A549 (cell line): ENCODE measurements at regions not wholly inside any gene's neighbourhood (a gene's known extent, or its start where the extent isn't known, plus 50 kb on each side); places are given as distances from the start of the nearest gene placed in this dataset.

ENCODE experiments used
- ATAC-seq, 2 experiments: fragments of 200-7000 bp in 1 of 2; fragments of >200 bp in 1 of 2; cut with Nextera tagmentation in 1 of 2; cut with Tn5 transposase in 1 of 2; 3 replicates each; pipeline versions ENCODE4 v1.8.0 to v1.9.1; 2018 to 2020; ENCODE audit warnings: mild to moderate bottlenecking in 1 of 2, moderate library complexity in 1 of 2
- CTCF ChIA-PET: fragments of 300-600 bp; sonication (Branson Sonifier 250); formaldehyde crosslinking; extraction: SDS; loops from one replicate; lab custom pipeline; 2021; ENCODE audit warnings: antibody characterized with exemption, inconsistent platforms; lab: Yijun Ruan, JAX
- POLR2A ChIA-PET: fragments of 350-600 bp; formaldehyde crosslinking; extraction: SDS; loops from one replicate; lab custom pipeline; 2021; ENCODE audit warnings: antibody characterized with exemption, inconsistent platforms; lab: Yijun Ruan, JAX
- DNase-seq, 2 experiments: peaks; one replicate each; pipeline versions ENCODE4 v3.0.0 to v3.0.0-alpha.2; 2011 to 2016; ENCODE audit warnings: low read depth in 1 of 2, low spot score in 1 of 2
- FAIRE-seq: peaks from 2 replicates; lab custom pipeline; 2011; peaks lifted over from hg19 to GRCh38; lab: Jason Lieb, UNC
- H3K27ac ChIP-seq, 2 experiments: fragments of >200 bp; sonication (Bioruptor Twin); formaldehyde crosslinking; 3 replicates each; pipeline ENCODE4 v1.5.1; 2016 to 2017
- H3K4me1 ChIP-seq: fragments of >200 bp; sonication (Bioruptor Twin); formaldehyde crosslinking; 3 replicates; pipeline ENCODE4 v1.6.1; 2016
- H3K4me2 ChIP-seq: fragments of >200 bp; sonication (Bioruptor Twin); formaldehyde crosslinking; 3 replicates; pipeline ENCODE4 v1.6.1; 2016
- H3K4me3 ChIP-seq: fragments of >200 bp; sonication (Bioruptor Twin); formaldehyde crosslinking; 3 replicates; pipeline ENCODE4 v1.5.1; 2016
- H3K9me3 ChIP-seq: fragments of >200 bp; sonication (Bioruptor Twin); formaldehyde crosslinking; 3 replicates; pipeline ENCODE4 v1.6.1; 2016
- BHLHE40 ChIP-seq: IDR thresholded peaks from 2 replicates; pipeline ENCODE4 v1.6.1; 2012; ENCODE audit warnings: low read depth, low read length, inconsistent platforms
- CBX8 ChIP-seq: fragments of 200-600 bp; sonication (generic); IDR thresholded peaks from 2 replicates; pipeline ENCODE4 v1.6.1; 2016
- CHD4 ChIP-seq: fragments of 200-600 bp; sonication (generic); IDR thresholded peaks from 2 replicates; pipeline ENCODE4 v1.6.1; 2016; ENCODE audit warnings: antibody characterized with exemption, mild to moderate bottlenecking, borderline replicate concordance
- EHF ChIP-seq: fragments of 250-450 bp; sonication (Bioruptor Pico); IDR thresholded peaks from 2 replicates; pipeline ENCODE4 v1.5.0; 2020; ENCODE audit warnings: mild to moderate bottlenecking
- ESRRA ChIP-seq: fragments of 150-350 bp; IDR thresholded peaks from 2 replicates; pipeline ENCODE4 v1.6.1; 2014; ENCODE audit warnings: mild to moderate bottlenecking, low read length, borderline replicate concordance
- FOSB ChIP-seq: fragments of 250-450 bp; sonication (Bioruptor Pico); IDR thresholded peaks from 2 replicates; pipeline ENCODE4 v1.5.0; 2020; ENCODE audit warnings: mild to moderate bottlenecking, moderate library complexity
- FOXS1 ChIP-seq: fragments of 250-450 bp; sonication (Bioruptor Pico); IDR thresholded peaks from 2 replicates; pipeline ENCODE4 v1.5.0; 2020; ENCODE audit warnings: mild to moderate bottlenecking, moderate library complexity
- GATA3 ChIP-seq: IDR thresholded peaks from 2 replicates; pipeline ENCODE4 v1.6.1; 2012; ENCODE audit warnings: borderline replicate concordance
- HDAC2 ChIP-seq: fragments of 200-600 bp; sonication (generic); IDR thresholded peaks from 2 replicates; pipeline ENCODE4 v1.6.1; 2016
- HOXB5 ChIP-seq: fragments of 250-450 bp; sonication (Bioruptor Pico); IDR thresholded peaks from 2 replicates; pipeline ENCODE4 v1.5.0; 2020; ENCODE audit warnings: mild to moderate bottlenecking, moderate library complexity
- MAFK ChIP-seq: fragments of 450-650 bp; IDR thresholded peaks from 2 replicates; pipeline ENCODE4 v1.6.1; 2014; ENCODE audit not compliant: partially characterized antibody
- MAZ ChIP-seq: fragments of 150-350 bp; IDR thresholded peaks from 2 replicates; pipeline ENCODE4 v1.6.1; 2014; ENCODE audit warnings: antibody characterized with exemption, low read depth, low read length, borderline replicate concordance
- MYC ChIP-seq: IDR thresholded peaks from 2 replicates; pipeline ENCODE4 v1.6.1; 2012; ENCODE audit warnings: mild to moderate bottlenecking, inconsistent platforms, low read length, improper control_type of control experiment, borderline replicate concordance
- NPAS2 ChIP-seq: fragments of 250-450 bp; sonication (Bioruptor Pico); IDR thresholded peaks from 2 replicates; pipeline ENCODE4 v1.8.0; 2022; ENCODE audit warnings: mild to moderate bottlenecking, moderate library complexity, borderline replicate concordance
- NR3C1 ChIP-seq: fragments of >200 bp; sonication (Bioruptor Twin); formaldehyde crosslinking; IDR thresholded peaks from 3 replicates; pipeline ENCODE4 v1.6.1; 2017
- POLR2AphosphoS2 ChIP-seq: conservative IDR thresholded peaks from 2 replicates; pipeline ENCODE4 v1.6.1; 2012; ENCODE audit warnings: low read length, improper control_type of control experiment, inconsistent platforms
- RAD21 ChIP-seq, 2 experiments: fragments of >200 bp in 1 of 2; sonication (Bioruptor Twin) in 1 of 2; formaldehyde crosslinking in 1 of 2; IDR thresholded peaks in 1 of 2; conservative IDR thresholded peaks in 1 of 2; 2 replicates in 1 of 2; 3 replicates in 1 of 2; pipeline ENCODE4 v1.6.1; 2012 to 2018; ENCODE audit warnings: inconsistent platforms in 1 of 2
- RARB ChIP-seq: fragments of 250-450 bp; sonication (Bioruptor Pico); IDR thresholded peaks from 2 replicates; pipeline ENCODE4 v1.8.0; 2021; ENCODE audit warnings: mild to moderate bottlenecking, moderate library complexity
- SREBF2 ChIP-seq: fragments of 450-650 bp; IDR thresholded peaks from 2 replicates; pipeline ENCODE4 v1.6.1; 2014; ENCODE audit warnings: mild to moderate bottlenecking, moderate library complexity
- TP53 ChIP-seq: fragments of 250-450 bp; sonication (Bioruptor Pico); IDR thresholded peaks from 2 replicates; pipeline ENCODE4 v1.5.0; 2021; ENCODE audit warnings: mild to moderate bottlenecking, moderate library complexity
- ZSCAN20 ChIP-seq: fragments of 250-450 bp; sonication (Bioruptor Pico); IDR thresholded peaks from 2 replicates; pipeline ENCODE4 v1.8.0; 2022; ENCODE audit warnings: mild to moderate bottlenecking, moderate library complexity
- WGBS: methylation state at CpG from one replicate; pipeline ENCODE4 v1.1.6; 2017; ENCODE audit errors: missing lambda C conversion rate; 5-methylcytosine and 5-hydroxymethylcytosine counted together
- TF ChIP-seq, protein P1 (sequence below): IDR thresholded peaks from 2 replicates; pipeline ENCODE4 v1.6.1; 2012; ENCODE audit warnings: low read depth, borderline replicate concordance
- TF ChIP-seq, protein P2 (sequence below): fragments of >200 bp; sonication (Bioruptor Twin); formaldehyde crosslinking; IDR thresholded peaks from 3 replicates; pipeline ENCODE4 v1.5.1; 2016
- TF ChIP-seq, protein P3 (sequence below): fragments of 150-350 bp; IDR thresholded peaks from 2 replicates; pipeline ENCODE4 v1.6.1; 2014; ENCODE audit warnings: low read depth, mild to moderate bottlenecking, low read length
- TF ChIP-seq, protein P4 (sequence below): IDR thresholded peaks from 2 replicates; pipeline ENCODE4 v1.6.1; 2012
- TF ChIP-seq, protein P5 (sequence below): fragments of 250-450 bp; sonication (Bioruptor Pico); IDR thresholded peaks from 2 replicates; pipeline ENCODE4 v1.5.0; 2021; ENCODE audit warnings: mild to moderate bottlenecking, moderate library complexity, borderline replicate concordance
- TF ChIP-seq, protein P6 (sequence below): fragments of 250-450 bp; sonication (Bioruptor Pico); IDR thresholded peaks from 2 replicates; pipeline ENCODE4 v1.5.0; 2020; ENCODE audit warnings: low read depth, mild to moderate bottlenecking, moderate library complexity

DNA sequence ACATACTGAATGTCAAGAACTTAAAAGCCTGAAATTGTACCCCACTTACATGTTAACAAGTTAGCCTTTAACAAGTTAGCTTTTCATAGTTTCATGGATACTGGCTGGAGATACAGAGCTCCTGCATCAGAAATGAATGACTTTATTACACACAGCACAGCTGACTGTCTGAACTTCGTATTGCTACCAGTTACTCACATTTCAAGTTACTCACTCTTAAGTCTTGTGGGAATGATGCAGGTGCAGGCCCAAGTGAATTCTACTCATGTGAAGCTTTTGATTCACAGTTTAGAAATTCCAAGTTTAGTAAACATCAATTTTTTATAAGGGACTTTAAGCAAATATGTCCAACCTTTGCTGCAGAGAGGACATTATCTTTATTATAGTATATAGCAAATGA, 762.2 kb upstream of the PRR20A start:
- Histone ChIP-seq H3K4me2 (no peak overlapping the region), H3K4me1 (no peaks in the 10 kb centered on the region), H3K4me3 (no peak overlapping the region), H3K9me3 (no peaks in the 10 kb centered on the region), H3K27ac (no peak overlapping the region)
- no peak for ATAC-seq
- FAIRE-seq: no peak
- DNase-seq: no peak
- POLR2A ChIA-PET: no interaction called here
- 0% methylated on average over 1 of the region's 1 CpG for WGBS
- CTCF ChIA-PET: no interaction called here
- no peak for TF ChIP-seq MAZ
- TF ChIP-seq HOXB5 (CRISPR knock-in tag): no peak
- no peak for TF ChIP-seq POLR2AphosphoS2
- no peak for TF ChIP-seq CHD4
- TF ChIP-seq FOSB: no peak
- TF ChIP-seq HDAC2: no peak
- TF ChIP-seq ZSCAN20 (CRISPR knock-in tag): no peak
- no peak for TF ChIP-seq RAD21 (conservative IDR thresholded peaks at IDR 0.05 in 1 of 2, IDR thresholded peaks at IDR 0.05 in 1 of 2)
- no peak for TF ChIP-seq FOXS1 (CRISPR knock-in tag)
- TF ChIP-seq NR3C1: no peak
- no peak for TF ChIP-seq SREBF2
- TF ChIP-seq, protein P1, sequence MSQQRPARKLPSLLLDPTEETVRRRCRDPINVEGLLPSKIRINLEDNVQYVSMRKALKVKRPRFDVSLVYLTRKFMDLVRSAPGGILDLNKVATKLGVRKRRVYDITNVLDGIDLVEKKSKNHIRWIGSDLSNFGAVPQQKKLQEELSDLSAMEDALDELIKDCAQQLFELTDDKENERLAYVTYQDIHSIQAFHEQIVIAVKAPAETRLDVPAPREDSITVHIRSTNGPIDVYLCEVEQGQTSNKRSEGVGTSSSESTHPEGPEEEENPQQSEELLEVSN: no peak
- no peak for TF ChIP-seq BHLHE40
- no peak for TF ChIP-seq MYC
- no peak for TF ChIP-seq RARB (CRISPR knock-in tag)
- TF ChIP-seq ESRRA: no peak
- TF ChIP-seq, protein P2, sequence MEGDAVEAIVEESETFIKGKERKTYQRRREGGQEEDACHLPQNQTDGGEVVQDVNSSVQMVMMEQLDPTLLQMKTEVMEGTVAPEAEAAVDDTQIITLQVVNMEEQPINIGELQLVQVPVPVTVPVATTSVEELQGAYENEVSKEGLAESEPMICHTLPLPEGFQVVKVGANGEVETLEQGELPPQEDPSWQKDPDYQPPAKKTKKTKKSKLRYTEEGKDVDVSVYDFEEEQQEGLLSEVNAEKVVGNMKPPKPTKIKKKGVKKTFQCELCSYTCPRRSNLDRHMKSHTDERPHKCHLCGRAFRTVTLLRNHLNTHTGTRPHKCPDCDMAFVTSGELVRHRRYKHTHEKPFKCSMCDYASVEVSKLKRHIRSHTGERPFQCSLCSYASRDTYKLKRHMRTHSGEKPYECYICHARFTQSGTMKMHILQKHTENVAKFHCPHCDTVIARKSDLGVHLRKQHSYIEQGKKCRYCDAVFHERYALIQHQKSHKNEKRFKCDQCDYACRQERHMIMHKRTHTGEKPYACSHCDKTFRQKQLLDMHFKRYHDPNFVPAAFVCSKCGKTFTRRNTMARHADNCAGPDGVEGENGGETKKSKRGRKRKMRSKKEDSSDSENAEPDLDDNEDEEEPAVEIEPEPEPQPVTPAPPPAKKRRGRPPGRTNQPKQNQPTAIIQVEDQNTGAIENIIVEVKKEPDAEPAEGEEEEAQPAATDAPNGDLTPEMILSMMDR: no peak
- TF ChIP-seq, protein P3, sequence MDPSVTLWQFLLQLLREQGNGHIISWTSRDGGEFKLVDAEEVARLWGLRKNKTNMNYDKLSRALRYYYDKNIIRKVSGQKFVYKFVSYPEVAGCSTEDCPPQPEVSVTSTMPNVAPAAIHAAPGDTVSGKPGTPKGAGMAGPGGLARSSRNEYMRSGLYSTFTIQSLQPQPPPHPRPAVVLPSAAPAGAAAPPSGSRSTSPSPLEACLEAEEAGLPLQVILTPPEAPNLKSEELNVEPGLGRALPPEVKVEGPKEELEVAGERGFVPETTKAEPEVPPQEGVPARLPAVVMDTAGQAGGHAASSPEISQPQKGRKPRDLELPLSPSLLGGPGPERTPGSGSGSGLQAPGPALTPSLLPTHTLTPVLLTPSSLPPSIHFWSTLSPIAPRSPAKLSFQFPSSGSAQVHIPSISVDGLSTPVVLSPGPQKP: no peak
- TF ChIP-seq NPAS2 (CRISPR knock-in tag): no peak
- no peak for TF ChIP-seq CBX8

DNA sequence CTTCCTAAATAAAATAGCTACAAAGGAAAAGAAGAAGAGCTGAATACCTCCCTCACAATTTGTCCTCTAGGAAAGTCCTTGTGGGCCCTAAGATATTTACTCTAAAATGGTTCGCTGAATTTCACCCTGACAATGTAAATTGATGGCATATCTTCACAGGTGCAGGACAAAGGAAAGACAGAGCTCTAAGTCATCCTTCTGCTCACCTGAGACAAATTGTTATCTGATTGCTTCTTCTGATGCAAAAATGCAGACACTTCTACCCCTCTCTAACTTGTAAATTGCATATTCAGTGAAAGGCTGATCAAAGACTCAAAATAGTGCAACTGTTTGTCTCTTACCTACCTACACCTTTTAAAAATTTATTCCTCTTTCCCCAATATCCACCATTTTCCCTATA, 747.2 kb upstream of the PRR20A start:
- Histone ChIP-seq H3K4me3 (no peak overlapping the region), H3K9me3 (no peaks in the 10 kb centered on the region), H3K27ac (no peak overlapping the region)
- FAIRE-seq (no peak), ATAC-seq (no peak)
- no peak for TF ChIP-seq MAFK
- no peak for TF ChIP-seq TP53 (CRISPR knock-in tag)
- no peak for TF ChIP-seq ZSCAN20 (CRISPR knock-in tag)
- TF ChIP-seq, protein P4, sequence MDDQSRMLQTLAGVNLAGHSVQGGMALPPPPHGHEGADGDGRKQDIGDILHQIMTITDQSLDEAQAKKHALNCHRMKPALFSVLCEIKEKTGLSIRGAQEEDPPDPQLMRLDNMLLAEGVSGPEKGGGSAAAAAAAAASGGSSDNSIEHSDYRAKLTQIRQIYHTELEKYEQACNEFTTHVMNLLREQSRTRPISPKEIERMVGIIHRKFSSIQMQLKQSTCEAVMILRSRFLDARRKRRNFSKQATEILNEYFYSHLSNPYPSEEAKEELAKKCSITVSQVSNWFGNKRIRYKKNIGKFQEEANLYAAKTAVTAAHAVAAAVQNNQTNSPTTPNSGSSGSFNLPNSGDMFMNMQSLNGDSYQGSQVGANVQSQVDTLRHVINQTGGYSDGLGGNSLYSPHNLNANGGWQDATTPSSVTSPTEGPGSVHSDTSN: no peak
- TF ChIP-seq, protein P5, sequence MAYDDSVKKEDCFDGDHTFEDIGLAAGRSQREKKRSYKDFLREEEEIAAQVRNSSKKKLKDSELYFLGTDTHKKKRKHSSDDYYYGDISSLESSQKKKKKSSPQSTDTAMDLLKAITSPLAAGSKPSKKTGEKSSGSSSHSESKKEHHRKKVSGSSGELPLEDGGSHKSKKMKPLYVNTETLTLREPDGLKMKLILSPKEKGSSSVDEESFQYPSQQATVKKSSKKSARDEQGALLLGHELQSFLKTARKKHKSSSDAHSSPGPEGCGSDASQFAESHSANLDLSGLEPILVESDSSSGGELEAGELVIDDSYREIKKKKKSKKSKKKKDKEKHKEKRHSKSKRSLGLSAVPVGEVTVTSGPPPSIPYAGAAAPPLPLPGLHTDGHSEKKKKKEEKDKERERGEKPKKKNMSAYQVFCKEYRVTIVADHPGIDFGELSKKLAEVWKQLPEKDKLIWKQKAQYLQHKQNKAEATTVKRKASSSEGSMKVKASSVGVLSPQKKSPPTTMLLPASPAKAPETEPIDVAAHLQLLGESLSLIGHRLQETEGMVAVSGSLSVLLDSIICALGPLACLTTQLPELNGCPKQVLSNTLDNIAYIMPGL: no peak
- TF ChIP-seq EHF: no peak
- TF ChIP-seq, protein P6, sequence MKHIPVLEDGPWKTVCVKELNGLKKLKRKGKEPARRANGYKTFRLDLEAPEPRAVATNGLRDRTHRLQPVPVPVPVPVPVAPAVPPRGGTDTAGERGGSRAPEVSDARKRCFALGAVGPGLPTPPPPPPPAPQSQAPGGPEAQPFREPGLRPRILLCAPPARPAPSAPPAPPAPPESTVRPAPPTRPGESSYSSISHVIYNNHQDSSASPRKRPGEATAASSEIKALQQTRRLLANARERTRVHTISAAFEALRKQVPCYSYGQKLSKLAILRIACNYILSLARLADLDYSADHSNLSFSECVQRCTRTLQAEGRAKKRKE: no peak
- TF ChIP-seq GATA3: no peak
- TF ChIP-seq, protein P2: no peak
- no peak for TF ChIP-seq RARB (CRISPR knock-in tag)
- TF ChIP-seq, all 56 proteins: peak for 0
- ChIA-PET CTCF (no interaction called here), POLR2A (no interaction called here)
- no peak overlapping the region for H3K4me2 ChIP-seq
- no peak for DNase-seq
- no peaks in the 10 kb centered on the region for H3K4me1 ChIP-seq
- WGBS: 0% methylated on average over 1 of the region's 1 CpG
